SK-N-MC (cell line): ENCODE measurements at regions not wholly inside any gene's neighbourhood (a gene's known extent, or its start where the extent isn't known, plus 50 kb on each side); places are given as distances from the start of the nearest gene placed in this dataset.

Experiments used
- DNase-seq: peaks from one replicate; pipeline ENCODE4 v3.0.0-alpha.2; 2011; ENCODE audit warnings: low read depth, low spot score
- H3K27ac ChIP-seq: fragments of 200-600 bp; sonication (generic); 2 replicates; pipeline ENCODE4 v1.5.1; 2016; ENCODE audit warnings: mixed run types
- H3K36me3 ChIP-seq: fragments of 200-600 bp; sonication (generic); 2 replicates; pipeline ENCODE4 v1.6.1; 2017; ENCODE audit warnings: antibody characterized with exemption, low read length, mixed read lengths; ENCODE audit not compliant: insufficient read depth
- H3K4me3 ChIP-seq: fragments of 200-600 bp; sonication (generic); 2 replicates; pipeline ENCODE4 v1.5.1; 2016
- H3K9ac ChIP-seq: fragments of 200-600 bp; sonication (generic); 2 replicates; pipeline ENCODE4 v1.8.0; 2017; ENCODE audit warnings: mixed run types, mixed read lengths; ENCODE audit not compliant: insufficient read length
- H3K9me3 ChIP-seq: fragments of 200-600 bp; sonication (generic); 2 replicates; pipeline ENCODE4 v1.6.1; 2017; ENCODE audit warnings: low read depth, mild to moderate bottlenecking, antibody characterized with exemption, low read length, moderate library complexity, mixed read lengths
- EZH2 ChIP-seq: fragments of 200-600 bp; sonication (generic); IDR thresholded peaks from one replicate; pipeline ENCODE4 v1.6.1; 2017; ENCODE audit warnings: antibody characterized with exemption
- FOXP2 ChIP-seq: optimal IDR thresholded peaks from 2 replicates; pipeline ENCODE3; 2011; ENCODE audit warnings: mild to moderate bottlenecking, moderate library complexity; ENCODE audit not compliant: insufficient read depth; ENCODE audit errors: extremely low read length, control extremely low read depth
- POLR2AphosphoS5 ChIP-seq: IDR thresholded peaks from 2 replicates; pipeline ENCODE4 v1.6.1; 2012; ENCODE audit warnings: mild to moderate bottlenecking, low read depth, low read length, borderline replicate concordance

GRCh38 chr4:124085561-124086180 is 626.9 kb downstream of the ANKRD50 start:
- H3K27ac ChIP-seq = no peak overlapping the region
- no peak overlapping the region for H3K9ac ChIP-seq
- no peak for DNase-seq
- no peak overlapping the region for H3K4me3 ChIP-seq
- H3K9me3 ChIP-seq = peaks cover under 1% of the 10 kb centered on the region; the same call in 1 of the 2 replicates
- no peak for TF ChIP-seq POLR2AphosphoS5
- no peak for TF ChIP-seq EZH2
- TF ChIP-seq FOXP2 = no peak
- H3K36me3 ChIP-seq = no peaks in the 10 kb centered on the region

GRCh38 chr4:124090021-124090420 is 622.5 kb downstream of the ANKRD50 start:
- Histone ChIP-seq H3K9me3 (no peaks in the 10 kb centered on the region), H3K27ac (no peak overlapping the region), H3K36me3 (no peaks in the 10 kb centered on the region), H3K4me3 (no peak overlapping the region), H3K9ac (no peak overlapping the region)
- no peak for TF ChIP-seq EZH2
- TF ChIP-seq POLR2AphosphoS5 = no peak
- no peak for TF ChIP-seq FOXP2
- no peak for DNase-seq

GRCh38 chr4:124092101-124092500 is 620.4 kb downstream of the ANKRD50 start:
- Histone ChIP-seq H3K36me3 (no peaks in the 10 kb centered on the region), H3K27ac (no peak overlapping the region), H3K9me3 (no peaks in the 10 kb centered on the region), H3K9ac (no peak overlapping the region), H3K4me3 (no peak overlapping the region)
- TF ChIP-seq POLR2AphosphoS5 (no peak), EZH2 (no peak), FOXP2 (no peak)
- no peak for DNase-seq

GRCh38 chr4:124092541-124092984 is 620.0 kb downstream of the ANKRD50 start:
- DNase-seq = no peak
- Histone ChIP-seq H3K4me3 (no peak overlapping the region), H3K36me3 (no peaks in the 10 kb centered on the region), H3K9me3 (no peaks in the 10 kb centered on the region), H3K27ac (no peak overlapping the region), H3K9ac (no peak overlapping the region)
- TF ChIP-seq FOXP2 = no peak
- TF ChIP-seq EZH2 = no peak
- TF ChIP-seq POLR2AphosphoS5 = no peak

- TF ChIP-seq POLR2AphosphoS5 (no peak), FOXP2 (no peak), EZH2 (no peak)
- no peaks in the 10 kb centered on the region for H3K9me3 ChIP-seq
- H3K36me3 ChIP-seq = no peaks in the 10 kb centered on the region
- DNase-seq = no peak
- H3K4me3 ChIP-seq = no peak overlapping the region
- no peak overlapping the region for H3K9ac ChIP-seq
- H3K27ac ChIP-seq = no peak overlapping the region
Observed at GRCh38 chr4:124095621-124096020, 616.9 kb downstream of the ANKRD50 start.

- Histone ChIP-seq H3K36me3 (no peaks in the 10 kb centered on the region), H3K27ac (no peak overlapping the region), H3K9me3 (no peaks in the 10 kb centered on the region), H3K9ac (no peak overlapping the region), H3K4me3 (no peak overlapping the region)
- no peak for DNase-seq
- TF ChIP-seq FOXP2 (no peak), POLR2AphosphoS5 (no peak), EZH2 (no peak)
Observed at GRCh38 chr4:124096290-124096689, 616.2 kb downstream of the ANKRD50 start.

- Histone ChIP-seq H3K9ac (no peak overlapping the region), H3K4me3 (no peak overlapping the region), H3K36me3 (no peaks in the 10 kb centered on the region), H3K27ac (no peak overlapping the region), H3K9me3 (peaks cover under 1% of the 10 kb centered on the region; the same call in 1 of the 2 replicates)
- DNase-seq = no peak
- TF ChIP-seq POLR2AphosphoS5 = no peak
- TF ChIP-seq FOXP2 = no peak
- no peak for TF ChIP-seq EZH2
Observed at GRCh38 chr4:124097447-124097846, 615.1 kb downstream of the ANKRD50 start.

- no peak for TF ChIP-seq FOXP2
- no peak for TF ChIP-seq EZH2
- no peak for TF ChIP-seq POLR2AphosphoS5
- H3K36me3 ChIP-seq = no peaks in the 10 kb centered on the region
- no peak overlapping the region for H3K27ac ChIP-seq
- no peak overlapping the region for H3K4me3 ChIP-seq
- peaks cover 3% of the 10 kb centered on the region; the same call in 1 of the 2 replicates for H3K9me3 ChIP-seq
- DNase-seq = no peak
- H3K9ac ChIP-seq = no peak overlapping the region
Observed at GRCh38 chr4:124104101-124104500, 608.4 kb downstream of the ANKRD50 start.

- Histone ChIP-seq H3K9me3 (peaks cover 3% of the 10 kb centered on the region; the same call in 1 of the 2 replicates), H3K36me3 (no peaks in the 10 kb centered on the region), H3K9ac (no peak overlapping the region), H3K27ac (no peak overlapping the region), H3K4me3 (no peak overlapping the region)
- no peak for TF ChIP-seq POLR2AphosphoS5
- no peak for TF ChIP-seq FOXP2
- no peak for TF ChIP-seq EZH2
- no peak for DNase-seq
Observed at GRCh38 chr4:124104628-124105027, 607.9 kb downstream of the ANKRD50 start.
